GM12891 (cell line): ENCODE measurements at regions not wholly inside any gene's neighbourhood (a gene's known extent, or its start where the extent isn't known, plus 50 kb on each side); places are given as distances from the start of the nearest gene placed in this dataset.

Experiments
- PAX5 ChIP-seq: IDR thresholded peaks from 2 replicates; pipeline ENCODE4 v1.6.1; 2011; ENCODE audit warnings: low read length, moderate library complexity, mild to moderate bottlenecking; ENCODE audit not compliant: insufficient read depth, severe bottlenecking
- POLR2A ChIP-seq: IDR thresholded peaks from 2 replicates; pipeline ENCODE4 v1.6.1; 2011; ENCODE audit warnings: low read depth, low read length, control low read depth
- POLR2AphosphoS5 ChIP-seq: IDR thresholded peaks from 2 replicates; pipeline ENCODE4 v1.6.1; 2011; ENCODE audit warnings: low read depth, low read length, control low read depth
- SPI1 ChIP-seq: IDR thresholded peaks from 2 replicates; pipeline ENCODE4 v1.6.1; 2011; ENCODE audit warnings: low read depth, low read length, control low read depth
- TAF1 ChIP-seq: IDR thresholded peaks from 2 replicates; pipeline ENCODE4 v1.6.1; 2011; ENCODE audit warnings: low read depth, low read length, control low read depth

DNA sequence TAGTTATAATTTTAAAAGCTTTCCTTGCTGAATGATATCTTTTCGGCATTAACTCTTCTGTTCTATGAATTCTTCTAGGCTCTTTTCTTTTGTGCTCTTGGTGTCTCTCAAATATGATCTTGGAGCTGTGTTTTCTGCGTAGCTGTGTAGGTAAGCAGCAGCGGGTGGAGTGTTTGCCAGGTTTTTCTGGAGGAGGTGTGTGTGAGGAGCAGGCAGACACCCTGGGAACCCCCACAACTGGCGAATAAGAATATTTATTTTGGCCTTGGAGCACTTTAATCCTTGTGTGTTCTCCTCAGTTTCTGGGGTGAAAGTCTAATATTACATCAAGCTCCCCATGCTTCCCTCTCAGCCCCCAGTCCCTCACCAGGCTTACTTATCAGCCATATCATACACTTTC is 232.0 kb upstream of the FANCL start:
- TF ChIP-seq POLR2AphosphoS5 (no peak), POLR2A (no peak), TAF1 (no peak), SPI1 (no peak), PAX5 (no peak)
